Lower leg skin (tissue), 3 donors: ENCODE measurements at regions not wholly inside any gene's neighbourhood (a gene's known extent, or its start where the extent isn't known, plus 50 kb on each side); places are given as distances from the start of the nearest gene placed in this dataset.

Experiments
- CTCF ChIP-seq, 3 donors: fragments of 450-650 bp; IDR thresholded peaks; one replicate each; pipeline ENCODE4 v1.5.1; 2016; ENCODE audit warnings: antibody characterized with exemption in 3 of 3, mild to moderate bottlenecking in 3 of 3, moderate library complexity in 2 of 3
- POLR2A ChIP-seq, 2 donors: fragments of 450-650 bp; IDR thresholded peaks; one replicate each; pipeline ENCODE4 v1.6.1; 2016 to 2017; ENCODE audit warnings: antibody characterized with exemption in 2 of 2, mild to moderate bottlenecking in 1 of 2, moderate library complexity in 1 of 2

GRCh38 chr1:36697836-36698605, 215.3 kb upstream of the CSF3R start:
- TF ChIP-seq CTCF (IDR thresholded peaks at IDR 0.05) (no peak), POLR2A (IDR thresholded peaks at IDR 0.05) (no peak)
